ENCODE measurements at regions not wholly inside any gene's neighbourhood (a gene's known extent, or its start where the extent isn't known, plus 50 kb on each side); places are given as distances from the start of the nearest gene placed in this dataset.

GRCh38 chr2:213229814-213230213 is 54.5 kb upstream of the SPAG16 start:
- TF ChIP-seq POLR2A (IDR thresholded peaks at IDR 0.05) (no peak), CTCF (IDR thresholded peaks at IDR 0.05) (no peak), POLR2AphosphoS5 (IDR thresholded peaks at IDR 0.05) (no peak)

All from transverse colon (tissue), 4 donors.